Daoy (cell line): ENCODE measurements at regions not wholly inside any gene's neighbourhood (a gene's known extent, or its start where the extent isn't known, plus 50 kb on each side); places are given as distances from the start of the nearest gene placed in this dataset.

Experiments used
- DNase-seq: peaks from one replicate; pipeline ENCODE4 v3.0.0-alpha.2; 2015; ENCODE audit warnings: low read depth

- no peak for DNase-seq
Observed at GRCh38 chr2:155391613-155392130, 693.2 kb downstream of the KCNJ3 start.

GRCh38 chr2:155389224-155389623 lies 690.7 kb downstream of the KCNJ3 start:
- no peak for DNase-seq

- no peak for DNase-seq
Observed at GRCh38 chr2:155384555-155385123, 686.1 kb downstream of the KCNJ3 start.

GRCh38 chr2:155382776-155383175 lies 684.3 kb downstream of the KCNJ3 start:
- no peak for DNase-seq

- no peak for DNase-seq
Observed at GRCh38 chr2:155381436-155381835, 682.9 kb downstream of the KCNJ3 start.

GRCh38 chr2:155379494-155379893 lies 681.0 kb downstream of the KCNJ3 start:
- no peak for DNase-seq

GRCh38 chr2:155377931-155378444 lies 679.5 kb downstream of the KCNJ3 start:
- DNase-seq, result no peak

- no peak for DNase-seq
Observed at GRCh38 chr2:155377266-155377680, 678.8 kb downstream of the KCNJ3 start.

- DNase-seq, result no peak
Observed at GRCh38 chr2:155372969-155373368, 674.5 kb downstream of the KCNJ3 start.

GRCh38 chr2:155368934-155369333 lies 670.4 kb downstream of the KCNJ3 start:
- DNase-seq, result no peak

- no peak for DNase-seq
Observed at GRCh38 chr2:155364766-155365165, 666.3 kb downstream of the KCNJ3 start.

- DNase-seq, result no peak
Observed at GRCh38 chr2:155363349-155363888, 664.9 kb downstream of the KCNJ3 start.

- no peak for DNase-seq
Observed at GRCh38 chr2:155357172-155357571, 658.7 kb downstream of the KCNJ3 start.

GRCh38 chr2:155356250-155356649 lies 657.8 kb downstream of the KCNJ3 start:
- DNase-seq, result no peak

- no peak for DNase-seq
Observed at GRCh38 chr2:155350783-155351580, 652.5 kb downstream of the KCNJ3 start.

GRCh38 chr2:155332016-155332415 lies 633.5 kb downstream of the KCNJ3 start:
- no peak for DNase-seq

- DNase-seq, result no peak
Observed at GRCh38 chr2:155320236-155320635, 621.7 kb downstream of the KCNJ3 start.

GRCh38 chr2:155318710-155319109 lies 620.2 kb downstream of the KCNJ3 start:
- no peak for DNase-seq

GRCh38 chr2:155315768-155316167 lies 617.3 kb downstream of the KCNJ3 start:
- DNase-seq, result no peak

GRCh38 chr2:155310589-155310988 lies 612.1 kb downstream of the KCNJ3 start:
- no peak for DNase-seq

- no peak for DNase-seq
Observed at GRCh38 chr2:155309483-155309882, 611.0 kb downstream of the KCNJ3 start.

GRCh38 chr2:155308367-155309009 lies 610.0 kb downstream of the KCNJ3 start:
- no peak for DNase-seq
